Muscle layer of duodenum (tissue), 2 donors: ENCODE measurements at regions not wholly inside any gene's neighbourhood (a gene's known extent, or its start where the extent isn't known, plus 50 kb on each side); places are given as distances from the start of the nearest gene placed in this dataset.
"Not testable (repeated sequence)": the region's sequence is repeated elsewhere in the genome, so short reads cannot be mapped to it uniquely, and the experiment has no call there.

Experiments
- H3K27ac ChIP-seq: one replicate; pipeline ENCODE4 v1.7.0; 2013; ENCODE audit warnings: mild to moderate bottlenecking, low read length
- H3K27me3 ChIP-seq: one replicate; pipeline ENCODE4 v1.7.0; 2013; ENCODE audit warnings: low read depth, mild to moderate bottlenecking, control low read depth, low read length
- H3K36me3 ChIP-seq, 2 donors: one replicate each; pipeline ENCODE4 v1.7.0; 2013; ENCODE audit warnings: low read length in 2 of 2, control low read depth in 1 of 2, mild to moderate bottlenecking in 1 of 2; ENCODE audit not compliant: insufficient read depth in 2 of 2, control insufficient read depth in 1 of 2
- H3K4me1 ChIP-seq, 2 donors: one replicate each; pipeline ENCODE4 v1.7.0; 2013; ENCODE audit warnings: low read length in 2 of 2, mild to moderate bottlenecking in 2 of 2, control low read depth in 1 of 2, moderate library complexity in 1 of 2; ENCODE audit not compliant: insufficient read depth in 2 of 2, control insufficient read depth in 1 of 2
- H3K4me3 ChIP-seq, 2 donors: one replicate each; pipeline ENCODE4 v1.7.0; 2013; ENCODE audit warnings: low read length in 2 of 2, low read depth in 1 of 2, mild to moderate bottlenecking in 1 of 2
- H3K9me3 ChIP-seq, 2 donors: one replicate each; pipeline ENCODE4 v1.7.0; 2013; ENCODE audit warnings: low read length in 2 of 2, control low read depth in 1 of 2, mild to moderate bottlenecking in 1 of 2; ENCODE audit not compliant: control insufficient read depth in 1 of 2
- donor health status: healthy.

- H3K4me1 ChIP-seq, result no peaks in the 10 kb centered on the region
- no peaks in the 10 kb centered on the region for H3K9me3 ChIP-seq
- no peak overlapping the region for H3K4me3 ChIP-seq
- no peak overlapping the region for H3K27ac ChIP-seq
- H3K27me3 ChIP-seq, result no peaks in the 10 kb centered on the region
- H3K36me3 ChIP-seq, result no peaks in the 10 kb centered on the region
Observed at GRCh38 chr6:14240411-14241166, 123.0 kb downstream of the CD83 start.

DNA sequence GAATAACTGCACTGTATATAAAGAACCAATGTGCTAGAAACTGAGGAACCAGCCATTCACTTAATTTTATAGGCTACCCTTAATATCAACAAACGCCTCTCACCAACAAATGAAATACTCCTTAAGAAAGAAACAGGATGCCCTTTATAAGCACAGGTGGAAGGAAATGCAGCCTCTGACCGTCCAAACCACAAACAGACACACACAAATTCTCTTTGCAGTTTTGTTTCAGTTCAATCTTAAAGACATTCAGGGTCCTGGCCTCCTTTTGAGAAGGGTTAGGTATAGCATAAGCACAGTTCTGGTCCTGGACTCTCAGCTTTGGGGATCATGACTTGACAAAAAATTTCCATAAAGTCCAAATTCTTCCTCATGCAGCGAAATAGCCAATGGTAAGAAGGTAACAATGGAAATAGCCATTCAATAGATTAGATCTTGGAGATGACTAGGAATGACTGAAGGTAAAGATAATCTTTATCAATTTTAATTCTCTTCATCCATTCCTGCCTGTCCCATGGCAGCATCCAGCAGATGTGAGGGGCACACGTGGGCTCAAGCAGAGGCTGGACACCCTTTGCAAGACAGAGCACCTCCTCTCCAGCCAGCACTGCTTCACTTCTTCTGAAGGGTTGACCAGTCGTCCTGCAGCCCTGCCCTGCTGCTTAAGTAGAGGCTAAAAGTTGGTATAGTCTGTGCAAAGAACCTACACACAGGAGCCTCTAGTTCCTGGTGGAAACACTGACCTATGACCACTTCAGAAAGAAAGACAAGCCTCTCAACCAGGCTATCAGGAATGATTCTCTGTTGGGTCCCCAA is 123.9 kb downstream of the CD83 start:
- no peak overlapping the region for H3K27ac ChIP-seq
- no peaks in the 10 kb centered on the region for H3K27me3 ChIP-seq
- H3K4me1 ChIP-seq, result no peaks in the 10 kb centered on the region
- H3K4me3 ChIP-seq, result no peak overlapping the region
- H3K9me3 ChIP-seq, result no peaks in the 10 kb centered on the region
- no peaks in the 10 kb centered on the region for H3K36me3 ChIP-seq

- not testable (repeated sequence) for H3K4me3 ChIP-seq, H3K27ac ChIP-seq, H3K36me3 ChIP-seq, H3K27me3 ChIP-seq, H3K9me3 ChIP-seq, H3K4me1 ChIP-seq
Observed at GRCh38 chr6:14242912-14243311, 125.3 kb downstream of the CD83 start.

DNA sequence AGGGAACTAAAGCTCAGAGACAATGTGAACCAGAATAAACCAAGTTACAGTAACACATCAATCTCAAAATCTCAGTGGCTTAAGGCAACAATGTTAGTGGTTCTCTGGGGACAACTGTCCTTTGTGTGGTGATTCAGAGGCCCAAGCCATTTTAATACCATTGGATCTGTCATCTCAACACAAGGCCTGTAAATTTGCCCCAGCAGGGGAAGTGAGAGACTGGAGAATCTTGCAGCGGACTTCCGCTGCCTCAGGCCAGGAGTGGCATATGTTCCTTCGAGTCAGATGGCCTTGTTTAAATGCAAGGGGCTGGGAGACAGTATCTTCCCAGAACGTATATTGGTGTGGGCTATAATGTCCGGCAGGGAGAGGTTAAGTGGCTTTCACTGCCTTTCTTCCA is 126.0 kb downstream of the CD83 start:
- H3K36me3 ChIP-seq, result no peaks in the 10 kb centered on the region
- no peaks in the 10 kb centered on the region for H3K9me3 ChIP-seq
- no peaks in the 10 kb centered on the region for H3K4me1 ChIP-seq
- no peaks in the 10 kb centered on the region for H3K27me3 ChIP-seq
- no peak overlapping the region for H3K27ac ChIP-seq
- no peak overlapping the region for H3K4me3 ChIP-seq

DNA sequence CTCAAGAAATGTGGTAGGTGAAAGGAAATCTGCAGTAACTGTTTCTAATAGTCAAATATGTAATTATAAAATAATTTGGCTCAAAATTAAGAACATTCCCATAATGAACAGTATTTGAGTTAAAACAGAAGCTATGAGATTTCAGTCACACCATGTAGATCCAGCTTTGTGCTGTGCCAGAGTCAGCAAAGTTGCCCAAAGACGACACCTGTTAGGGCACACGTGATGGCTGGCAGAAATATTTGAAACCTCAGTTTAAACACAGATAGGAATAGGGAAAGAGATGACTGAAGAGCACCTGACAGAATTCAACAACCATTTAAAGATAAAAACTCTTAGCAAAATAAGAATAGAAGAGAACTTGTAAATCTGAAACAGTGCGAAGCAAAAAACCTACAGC is 129.3 kb downstream of the CD83 start:
- Histone ChIP-seq H3K4me3 (no peak overlapping the region), H3K9me3 (no peaks in the 10 kb centered on the region), H3K27me3 (no peaks in the 10 kb centered on the region), H3K27ac (no peak overlapping the region), H3K36me3 (no peaks in the 10 kb centered on the region), H3K4me1 (no peaks in the 10 kb centered on the region)

GRCh38 chr6:14250573-14250972 is 133.0 kb downstream of the CD83 start:
- Histone ChIP-seq H3K4me3 (no peak overlapping the region), H3K27ac (no peak overlapping the region), H3K9me3 (no peaks in the 10 kb centered on the region), H3K4me1 (no peaks in the 10 kb centered on the region), H3K36me3 (no peaks in the 10 kb centered on the region), H3K27me3 (no peaks in the 10 kb centered on the region)

DNA sequence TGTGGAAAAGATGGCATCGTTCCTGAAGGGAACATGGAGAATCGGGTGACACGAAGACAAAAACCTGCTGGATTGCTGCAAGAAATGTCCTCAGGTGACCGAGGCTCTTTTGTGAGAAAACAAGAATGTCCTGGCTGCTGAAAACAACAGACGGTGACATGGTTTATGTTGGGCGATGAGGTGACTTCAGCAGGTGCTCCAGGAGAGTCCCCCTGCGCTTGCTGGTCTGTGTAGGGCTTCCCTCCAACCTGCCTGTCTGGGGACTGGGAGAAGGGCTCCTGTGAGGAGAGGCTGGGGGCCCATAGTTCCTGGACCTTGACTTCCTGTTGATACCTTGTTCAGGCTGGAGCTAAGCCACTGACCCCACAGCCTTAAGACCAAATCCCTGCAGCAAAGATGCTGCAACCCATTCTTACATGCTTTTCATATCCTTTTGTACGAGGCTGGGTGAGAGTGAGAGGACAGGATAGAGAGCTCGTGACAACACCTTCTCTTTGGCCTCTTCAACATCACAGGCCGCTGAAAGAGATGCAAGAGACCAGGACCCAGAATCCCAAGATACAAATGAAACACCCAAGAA is 134.8 kb downstream of the CD83 start:
- no peaks in the 10 kb centered on the region for H3K27me3 ChIP-seq
- H3K36me3 ChIP-seq, result no peaks in the 10 kb centered on the region
- no peak overlapping the region for H3K4me3 ChIP-seq
- H3K27ac ChIP-seq, result no peak overlapping the region
- no peaks in the 10 kb centered on the region for H3K9me3 ChIP-seq
- H3K4me1 ChIP-seq, result no peaks in the 10 kb centered on the region

DNA sequence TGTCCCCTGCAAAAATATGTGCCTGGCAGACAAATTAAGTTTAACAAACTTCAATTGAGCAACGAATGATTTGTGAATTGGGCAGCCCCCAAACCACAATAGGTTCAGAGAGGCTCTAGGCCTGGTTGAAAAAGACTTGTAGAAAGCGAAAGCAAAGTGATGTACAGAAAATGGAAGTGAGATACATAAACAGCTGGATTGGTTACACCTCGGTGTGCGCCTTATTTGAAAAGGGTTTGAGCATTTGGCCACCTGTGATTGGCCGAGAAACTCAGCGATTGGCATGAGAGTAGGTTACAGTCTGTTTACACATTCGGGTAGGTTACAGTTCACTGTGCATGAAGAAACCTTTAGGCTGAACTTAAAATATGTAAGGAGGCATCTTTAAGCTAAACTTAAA is 136.9 kb downstream of the CD83 start:
- Histone ChIP-seq H3K36me3 (no peaks in the 10 kb centered on the region), H3K27me3 (no peaks in the 10 kb centered on the region), H3K9me3 (no peaks in the 10 kb centered on the region), H3K27ac (no peak overlapping the region), H3K4me1 (no peaks in the 10 kb centered on the region), H3K4me3 (no peak overlapping the region)

DNA sequence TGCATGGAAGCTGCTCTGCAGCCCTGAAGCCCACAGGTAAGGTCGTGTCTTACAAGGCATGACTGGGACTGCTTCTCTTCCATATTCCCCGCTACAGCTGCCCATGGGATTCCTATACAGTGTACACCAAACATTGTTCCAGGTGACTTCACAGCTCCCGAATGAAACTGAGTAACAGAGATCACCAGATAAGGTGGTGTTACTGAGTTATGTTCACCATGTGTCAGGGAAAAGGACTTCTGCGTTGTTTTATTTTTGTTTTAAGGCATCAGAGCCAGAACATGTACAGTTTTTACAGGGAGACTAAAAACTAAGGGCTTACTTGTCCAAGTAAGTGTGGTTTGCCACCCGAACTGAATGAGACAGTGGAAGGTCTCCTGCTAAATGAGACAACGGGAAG is 138.3 kb downstream of the CD83 start:
- Histone ChIP-seq H3K36me3 (no peaks in the 10 kb centered on the region), H3K27ac (no peak overlapping the region), H3K4me3 (no peak overlapping the region), H3K27me3 (no peaks in the 10 kb centered on the region), H3K4me1 (no peaks in the 10 kb centered on the region), H3K9me3 (no peaks in the 10 kb centered on the region)

GRCh38 chr6:14258117-14258516 is 140.5 kb downstream of the CD83 start:
- H3K27me3 ChIP-seq, result no peaks in the 10 kb centered on the region
- no peak overlapping the region for H3K27ac ChIP-seq
- H3K9me3 ChIP-seq, result no peaks in the 10 kb centered on the region
- H3K4me3 ChIP-seq, result no peak overlapping the region
- H3K36me3 ChIP-seq, result no peaks in the 10 kb centered on the region
- H3K4me1 ChIP-seq, result no peaks in the 10 kb centered on the region

- no peaks in the 10 kb centered on the region for H3K27me3 ChIP-seq
- peaks cover 3 to 4% of the 10 kb centered on the region in 2 donors for H3K9me3 ChIP-seq
- H3K27ac ChIP-seq, result no peak overlapping the region
- H3K4me1 ChIP-seq, result no peaks in the 10 kb centered on the region
- H3K36me3 ChIP-seq, result no peaks in the 10 kb centered on the region
- no peak overlapping the region for H3K4me3 ChIP-seq
Observed at GRCh38 chr6:14258695-14259593, 141.4 kb downstream of the CD83 start.
